Kidney epithelial cell (primary cell): ENCODE measurements at regions not wholly inside any gene's neighbourhood (a gene's known extent, or its start where the extent isn't known, plus 50 kb on each side); places are given as distances from the start of the nearest gene placed in this dataset.

ENCODE experiments used
- DNase-seq: peaks from one replicate; pipeline ENCODE4 v3.0.0-alpha.2; 2010; ENCODE audit warnings: low read depth
- H3K27me3 ChIP-seq: 2 replicates; pipeline ENCODE4 v1.6.0; 2011; ENCODE audit warnings: low read length; ENCODE audit not compliant: control insufficient read depth, insufficient read depth
- H3K36me3 ChIP-seq: 2 replicates; pipeline ENCODE4 v1.5.1; 2011; ENCODE audit warnings: low read length; ENCODE audit not compliant: control insufficient read depth, insufficient read depth
- H3K4me3 ChIP-seq: 2 replicates; pipeline ENCODE4 v1.5.1; 2011; ENCODE audit warnings: low read depth, mild to moderate bottlenecking, control low read depth, low read length
- TF ChIP-seq, protein P1 (sequence below): IDR thresholded peaks from 2 replicates; pipeline ENCODE4 v1.5.1; 2011; ENCODE audit warnings: mild to moderate bottlenecking, moderate library complexity, low read length, control low read depth, inconsistent platforms; ENCODE audit not compliant: insufficient read depth, poor library complexity, severe bottlenecking

DNA sequence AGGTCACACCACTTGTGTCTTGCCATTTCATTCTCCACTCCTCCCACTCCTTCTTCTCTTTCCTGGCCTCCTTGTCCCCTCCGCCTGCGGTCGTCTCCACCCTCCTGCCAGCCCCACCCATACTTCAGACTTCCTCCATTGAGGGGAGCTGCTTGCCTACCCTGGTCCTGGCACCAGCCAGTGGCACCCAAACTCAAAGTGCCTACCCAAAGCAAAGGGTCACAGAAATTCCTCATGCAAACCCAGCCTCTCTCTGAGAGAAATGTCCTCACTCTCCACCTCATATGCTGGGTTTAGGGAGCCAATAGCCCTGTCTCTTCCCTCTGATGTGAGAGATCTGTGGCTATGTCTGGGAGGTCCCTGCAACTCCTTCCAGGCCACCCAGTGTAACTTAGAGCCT, 109.6 kb downstream of the TEX26 start:
- DNase-seq, result no peak
- TF ChIP-seq, protein P1, sequence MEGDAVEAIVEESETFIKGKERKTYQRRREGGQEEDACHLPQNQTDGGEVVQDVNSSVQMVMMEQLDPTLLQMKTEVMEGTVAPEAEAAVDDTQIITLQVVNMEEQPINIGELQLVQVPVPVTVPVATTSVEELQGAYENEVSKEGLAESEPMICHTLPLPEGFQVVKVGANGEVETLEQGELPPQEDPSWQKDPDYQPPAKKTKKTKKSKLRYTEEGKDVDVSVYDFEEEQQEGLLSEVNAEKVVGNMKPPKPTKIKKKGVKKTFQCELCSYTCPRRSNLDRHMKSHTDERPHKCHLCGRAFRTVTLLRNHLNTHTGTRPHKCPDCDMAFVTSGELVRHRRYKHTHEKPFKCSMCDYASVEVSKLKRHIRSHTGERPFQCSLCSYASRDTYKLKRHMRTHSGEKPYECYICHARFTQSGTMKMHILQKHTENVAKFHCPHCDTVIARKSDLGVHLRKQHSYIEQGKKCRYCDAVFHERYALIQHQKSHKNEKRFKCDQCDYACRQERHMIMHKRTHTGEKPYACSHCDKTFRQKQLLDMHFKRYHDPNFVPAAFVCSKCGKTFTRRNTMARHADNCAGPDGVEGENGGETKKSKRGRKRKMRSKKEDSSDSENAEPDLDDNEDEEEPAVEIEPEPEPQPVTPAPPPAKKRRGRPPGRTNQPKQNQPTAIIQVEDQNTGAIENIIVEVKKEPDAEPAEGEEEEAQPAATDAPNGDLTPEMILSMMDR, result no peak
- Histone ChIP-seq H3K4me3 (no peak overlapping the region), H3K27me3 (no peaks in the 10 kb centered on the region), H3K36me3 (no peaks in the 10 kb centered on the region)

DNA sequence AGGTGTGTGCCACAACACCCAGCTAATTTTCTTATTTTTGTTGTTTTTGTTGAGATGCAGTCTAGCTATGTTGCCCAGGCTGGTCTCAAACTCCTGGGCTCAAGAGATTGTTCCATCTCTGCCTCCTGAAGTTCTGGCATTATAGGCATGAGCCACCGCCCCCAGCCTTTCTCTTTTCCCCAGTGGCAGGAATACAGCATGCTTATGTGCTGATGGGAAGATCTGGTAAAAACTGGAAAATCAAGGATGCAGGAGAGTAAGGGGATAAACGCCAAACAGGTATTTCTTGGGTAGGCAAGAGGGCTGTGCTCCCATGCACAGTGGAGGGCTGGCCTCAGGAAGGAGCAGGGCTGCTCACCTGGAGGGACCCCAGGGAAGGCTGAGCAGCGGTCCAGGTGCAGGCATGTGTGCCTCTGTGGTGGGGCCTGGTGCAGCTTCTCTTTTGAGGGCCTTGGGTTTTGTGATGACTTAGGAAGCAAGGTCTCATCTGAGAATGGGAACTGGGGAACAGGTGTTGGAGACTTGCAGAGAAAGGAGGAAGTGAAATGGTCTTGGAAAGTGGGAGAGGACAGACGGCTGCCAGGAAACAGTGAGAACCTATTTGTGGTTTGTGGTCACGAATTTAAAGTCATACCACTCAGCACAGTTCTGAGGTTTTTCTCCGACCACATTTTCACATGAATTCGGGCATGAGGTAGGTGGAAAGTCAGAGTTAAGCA, 106.5 kb downstream of the TEX26 start:
- TF ChIP-seq, protein P1, result no peak
- Histone ChIP-seq H3K27me3 (no peaks in the 10 kb centered on the region), H3K36me3 (no peaks in the 10 kb centered on the region), H3K4me3 (no peak overlapping the region)
- DNase-seq, result peak; percentile 66

DNA sequence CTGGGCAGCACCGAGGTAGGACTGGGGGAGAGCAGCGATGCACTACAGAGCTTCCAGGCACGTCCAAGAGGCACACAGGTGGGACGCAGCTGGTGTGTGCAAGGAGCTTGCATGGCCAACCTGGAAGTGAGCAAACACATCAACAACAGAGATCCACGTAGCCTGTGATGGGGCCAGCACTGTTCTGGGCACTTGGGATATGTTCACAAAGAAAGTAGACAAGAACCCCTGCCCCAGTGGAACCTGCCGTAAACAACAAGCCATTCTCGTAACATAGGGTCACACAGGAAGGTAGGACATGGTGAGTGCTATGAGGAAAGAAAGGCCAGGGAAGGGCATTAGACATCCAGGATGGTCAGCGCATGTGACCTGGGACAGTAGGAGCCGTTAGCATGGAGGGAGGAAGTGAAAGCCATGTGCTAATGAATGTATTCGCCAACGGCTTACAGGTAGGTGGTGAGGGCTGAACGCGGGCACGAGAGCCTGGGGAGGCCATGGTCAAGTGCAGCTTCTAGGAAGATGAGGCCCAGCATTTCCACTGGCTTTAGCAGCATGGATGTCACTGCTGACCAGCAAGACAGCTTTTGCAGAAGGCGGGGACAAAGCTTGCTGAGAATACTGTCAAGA, 105.5 kb downstream of the TEX26 start:
- H3K27me3 ChIP-seq, result no peaks in the 10 kb centered on the region
- TF ChIP-seq, protein P1, result no peak
- no peak overlapping the region for H3K4me3 ChIP-seq
- H3K36me3 ChIP-seq, result no peaks in the 10 kb centered on the region
- DNase-seq, result no peak

DNA sequence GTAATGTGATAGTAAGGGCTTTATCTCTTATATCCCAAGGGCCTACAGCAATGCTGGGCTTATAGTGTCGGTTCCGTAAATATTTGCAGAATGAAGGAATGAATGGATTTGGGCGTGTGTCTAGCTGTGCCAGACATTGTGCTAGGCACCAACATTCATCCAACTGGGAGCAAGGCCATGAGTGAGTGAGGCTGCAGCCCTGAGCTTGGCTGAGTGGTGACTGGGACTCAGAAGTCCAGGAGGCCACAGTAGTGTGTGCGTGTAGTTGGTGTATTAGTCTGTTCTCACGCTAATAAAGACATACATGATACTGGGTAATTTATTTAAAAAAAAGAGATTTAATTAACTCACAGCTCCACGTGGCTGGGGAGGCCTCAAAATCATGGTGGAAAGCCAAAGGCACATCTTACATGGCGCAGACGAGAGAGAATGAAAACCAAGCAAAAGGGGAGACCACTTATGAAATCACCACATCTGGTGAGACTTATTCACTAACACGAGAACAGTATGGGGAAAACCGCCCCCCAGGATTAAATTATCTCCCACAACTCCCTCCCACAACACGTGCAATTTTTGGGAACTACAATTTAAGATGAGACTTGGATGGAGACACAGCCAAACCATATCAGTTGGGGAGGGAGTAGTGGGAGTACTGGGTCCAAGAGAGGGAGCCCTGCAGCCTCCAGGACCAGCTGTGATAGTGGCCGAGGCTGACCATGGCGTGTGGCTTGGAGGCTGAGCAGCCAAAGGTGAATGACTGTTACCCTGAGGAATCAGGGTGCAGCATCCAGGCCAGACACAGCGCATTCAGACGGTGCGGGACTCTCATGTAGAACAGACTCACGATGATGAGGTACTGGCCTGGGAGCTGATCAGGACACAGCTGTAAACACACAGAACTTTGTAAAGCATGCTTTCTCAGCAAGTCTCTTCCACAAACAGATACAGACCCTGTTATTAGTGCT, 104.6 kb downstream of the TEX26 start:
- no peak for DNase-seq
- no peaks in the 10 kb centered on the region for H3K36me3 ChIP-seq
- no peak overlapping the region for H3K4me3 ChIP-seq
- peaks cover 2% of the 10 kb centered on the region for H3K27me3 ChIP-seq
- TF ChIP-seq, protein P1, result no peak

DNA sequence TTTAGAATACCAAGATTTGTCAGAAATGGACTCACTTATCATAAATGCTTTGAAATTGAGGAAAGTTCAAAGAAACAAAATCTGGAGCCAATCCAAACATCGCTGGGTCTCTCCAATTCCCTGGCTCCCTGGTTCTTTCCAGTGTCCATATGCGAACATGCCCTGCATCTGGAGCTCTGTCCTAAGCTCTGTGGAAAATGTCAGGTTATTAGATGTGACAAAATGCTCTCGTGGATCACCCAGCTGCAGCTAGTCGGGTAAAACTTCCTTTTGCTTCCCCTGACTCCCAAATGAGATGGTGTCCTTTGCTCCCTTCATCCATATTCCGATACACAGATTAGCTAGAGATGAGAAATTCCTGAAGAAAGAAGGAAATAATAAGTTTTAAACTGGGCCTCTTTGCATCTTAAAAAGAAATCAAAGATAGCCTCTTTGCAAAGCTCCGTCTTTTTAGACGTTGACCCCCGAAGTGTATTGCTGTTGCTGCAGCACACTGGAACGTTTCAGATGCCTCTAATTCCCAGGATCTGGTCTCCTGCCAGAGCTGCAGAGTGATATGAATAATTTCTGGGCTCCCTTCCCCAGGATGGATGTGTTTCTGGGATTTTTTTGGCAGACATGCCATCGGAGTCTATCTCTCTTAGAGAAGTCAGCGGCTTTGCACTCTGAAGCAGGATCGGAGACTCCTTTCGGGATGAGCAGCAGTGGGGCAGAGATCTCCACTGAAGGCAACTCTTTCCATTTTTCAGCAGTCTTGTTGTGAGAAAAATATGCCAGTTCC, 102.9 kb downstream of the TEX26 start:
- no peaks in the 10 kb centered on the region for H3K36me3 ChIP-seq
- H3K4me3 ChIP-seq, result no peak overlapping the region
- TF ChIP-seq, protein P1, result no peak
- DNase-seq, result no peak
- H3K27me3 ChIP-seq, result peaks cover 5% of the 10 kb centered on the region
